ENCODE measurements at regions not wholly inside any gene's neighbourhood (a gene's known extent, or its start where the extent isn't known, plus 50 kb on each side); places are given as distances from the start of the nearest gene placed in this dataset.
A peak's percentile ranks its signal among the peaks of the same experiment; 100 is the strongest.

- intact Hi-C loops (cut with DNase I): no loop called here
- no peaks in the 10 kb centered on the region for H3K9me3 ChIP-seq
- no peaks in the 10 kb centered on the region for H3K27me3 ChIP-seq
- no peak for TF ChIP-seq CTCF (IDR thresholded peaks at IDR 0.05)
- TF ChIP-seq POLR2AphosphoS5 (IDR thresholded peaks at IDR 0.05): no peak
- TF ChIP-seq POLR2A (IDR thresholded peaks at IDR 0.05; ENCODE audit: low read depth): no peak
- TF ChIP-seq EP300 (IDR thresholded peaks at IDR 0.05): no peak
- no peak overlapping the region for H3K4me3 ChIP-seq
- no peak overlapping the region for H3K27ac ChIP-seq (replicated peaks in 1 of 4)
- 87% methylated on average over 1 of the region's 1 CpG for WGBS
- no peaks in the 10 kb centered on the region for H3K36me3 ChIP-seq
- DNase-seq (ENCODE audit: extremely low spot score): no peak
- H3K4me1 ChIP-seq: peaks cover 0 to 12% (median 11%) of the 10 kb centered on the region in 4 donors
Measured at GRCh38 chr2:153115141-153115540, 363.4 kb downstream of the RPRM start.

GRCh38 chr2:153110486-153110885, 368.1 kb downstream of the RPRM start:
- H3K27ac ChIP-seq (replicated peaks in 1 of 4): no peak overlapping the region
- H3K27me3 ChIP-seq: no peaks in the 10 kb centered on the region
- TF ChIP-seq POLR2AphosphoS5 (IDR thresholded peaks at IDR 0.05): no peak
- no peak for TF ChIP-seq EP300 (IDR thresholded peaks at IDR 0.05)
- no peak for TF ChIP-seq CTCF (IDR thresholded peaks at IDR 0.05)
- TF ChIP-seq POLR2A (IDR thresholded peaks at IDR 0.05; ENCODE audit: low read depth): no peak
- WGBS: 69% methylated on average over 4 of the region's 4 CpGs
- peaks cover 0 to 20% (median 16%) of the 10 kb centered on the region in 4 donors for H3K4me1 ChIP-seq
- no peak for DNase-seq (ENCODE audit: extremely low spot score)
- H3K4me3 ChIP-seq: no peak overlapping the region
- H3K9me3 ChIP-seq: no peaks in the 10 kb centered on the region
- no peaks in the 10 kb centered on the region for H3K36me3 ChIP-seq
- intact Hi-C loops (cut with DNase I): no loop called here

- Histone ChIP-seq H3K9me3 (no peaks in the 10 kb centered on the region), H3K4me1 (peaks cover 0 to 20% (median 16%) of the 10 kb centered on the region in 4 donors), H3K27me3 (no peaks in the 10 kb centered on the region), H3K36me3 (no peaks in the 10 kb centered on the region), H3K27ac (replicated peaks in 1 of 4) (no peak overlapping the region), H3K4me3 (no peak overlapping the region)
- TF ChIP-seq CTCF (IDR thresholded peaks at IDR 0.05): no peak
- TF ChIP-seq POLR2AphosphoS5 (IDR thresholded peaks at IDR 0.05): no peak
- no peak for TF ChIP-seq POLR2A (IDR thresholded peaks at IDR 0.05; ENCODE audit: low read depth)
- no peak for TF ChIP-seq EP300 (IDR thresholded peaks at IDR 0.05)
- no peak for DNase-seq (ENCODE audit: extremely low spot score)
- intact Hi-C loops (cut with DNase I): no loop called here
- 54% methylated on average over 3 of the region's 3 CpGs for WGBS
Measured at GRCh38 chr2:153109793-153110192, 368.8 kb downstream of the RPRM start.

- Histone ChIP-seq H3K36me3 (no peaks in the 10 kb centered on the region), H3K27ac (replicated peaks in 1 of 4) (peak overlapping the region in 1 of 4 donors; percentile 0), H3K27me3 (no peaks in the 10 kb centered on the region), H3K4me1 (peaks cover 0 to 20% (median 16%) of the 10 kb centered on the region in 4 donors), H3K9me3 (no peaks in the 10 kb centered on the region), H3K4me3 (peak overlapping the region in 3 of 4 donors; percentile 17 to 29 (median 21))
- TF ChIP-seq EP300 (IDR thresholded peaks at IDR 0.05) (no peak), POLR2A (IDR thresholded peaks at IDR 0.05; ENCODE audit: low read depth) (no peak)
- intact Hi-C loops (cut with DNase I): no loop called here
- 78% methylated on average over 1 of the region's 1 CpG for WGBS
- no peak for DNase-seq (ENCODE audit: extremely low spot score)
Measured at GRCh38 chr2:153106802-153107477, 371.6 kb downstream of the RPRM start.

- H3K4me3 ChIP-seq: no peak overlapping the region
- no peaks in the 10 kb centered on the region for H3K36me3 ChIP-seq
- TF ChIP-seq POLR2AphosphoS5 (IDR thresholded peaks at IDR 0.05): no peak
- TF ChIP-seq POLR2A (IDR thresholded peaks at IDR 0.05; ENCODE audit: low read depth): no peak
- TF ChIP-seq CTCF (IDR thresholded peaks at IDR 0.05): no peak
- TF ChIP-seq EP300 (IDR thresholded peaks at IDR 0.05): no peak
- 47% methylated on average over 2 of the region's 2 CpGs for WGBS
- intact Hi-C loops (cut with DNase I): no loop called here
- DNase-seq (ENCODE audit: extremely low spot score): no peak
- peaks cover 0 to 20% (median 16%) of the 10 kb centered on the region in 4 donors for H3K4me1 ChIP-seq
- no peaks in the 10 kb centered on the region for H3K27me3 ChIP-seq
- H3K27ac ChIP-seq (replicated peaks in 1 of 4): no peak overlapping the region
- no peaks in the 10 kb centered on the region for H3K9me3 ChIP-seq
Measured at GRCh38 chr2:153105829-153106578, 372.6 kb downstream of the RPRM start.
